Stimulated activated CD4-positive, alpha-beta T cell treated with anti-CD3 and anti-CD28 coated beads, Interleukin-2, amount 100 ng/mL, for 24 hours (primary cell): ENCODE measurements at regions not wholly inside any gene's neighbourhood (a gene's known extent, or its start where the extent isn't known, plus 50 kb on each side); places are given as distances from the start of the nearest gene placed in this dataset.
"Not testable (repeated sequence)": the region's sequence is repeated elsewhere in the genome, so short reads cannot be mapped to it uniquely, and the experiment has no call there.

Experiments
- DNase-seq, 2 donors: peaks; one replicate each; pipeline ENCODE4 v3.0.0-alpha.2; 2020

- DNase-seq: no peak
Observed at GRCh38 chr11:29231991-29232390, 784.8 kb downstream of the KCNA4 start.

GRCh38 chr11:29231586-29231985 is 785.2 kb downstream of the KCNA4 start:
- DNase-seq: no peak

GRCh38 chr11:29227811-29228210 is 789.0 kb downstream of the KCNA4 start:
- DNase-seq: no peak

GRCh38 chr11:29224739-29225384 is 792.0 kb downstream of the KCNA4 start:
- no peak for DNase-seq

- DNase-seq: not testable (repeated sequence)
Observed at GRCh38 chr11:29219531-29219930, 797.3 kb downstream of the KCNA4 start.

GRCh38 chr11:29217901-29218300 is 798.9 kb downstream of the KCNA4 start:
- DNase-seq: no peak

- no peak for DNase-seq
Observed at GRCh38 chr11:29214833-29215232, 802.0 kb downstream of the KCNA4 start.

GRCh38 chr11:29211202-29211601 is 805.6 kb downstream of the KCNA4 start:
- no peak for DNase-seq

GRCh38 chr11:29210426-29210825 is 806.4 kb downstream of the KCNA4 start:
- no peak for DNase-seq

GRCh38 chr11:29208117-29208516 is 808.7 kb downstream of the KCNA4 start:
- DNase-seq: no peak

- no peak for DNase-seq
Observed at GRCh38 chr11:29200791-29201562, 815.9 kb downstream of the KCNA4 start.

GRCh38 chr11:29190313-29190712 is 826.5 kb downstream of the KCNA4 start:
- no peak for DNase-seq

GRCh38 chr11:29187215-29187614 is 829.6 kb downstream of the KCNA4 start:
- DNase-seq: no peak

- no peak for DNase-seq
Observed at GRCh38 chr11:29184939-29185890, 831.6 kb downstream of the KCNA4 start.

- DNase-seq: no peak
Observed at GRCh38 chr11:29183301-29183700, 833.5 kb downstream of the KCNA4 start.

GRCh38 chr11:29173660-29174062 is 843.2 kb downstream of the KCNA4 start:
- DNase-seq: no peak

GRCh38 chr11:29171360-29171950 is 845.4 kb downstream of the KCNA4 start:
- DNase-seq: no peak

- DNase-seq: no peak
Observed at GRCh38 chr11:29166306-29166705, 850.5 kb downstream of the KCNA4 start.

GRCh38 chr11:29163231-29163630 is 853.6 kb downstream of the KCNA4 start:
- no peak for DNase-seq

- no peak for DNase-seq
Observed at GRCh38 chr11:29162491-29162890, 854.3 kb downstream of the KCNA4 start.

- DNase-seq: no peak
Observed at GRCh38 chr11:29161191-29161590, 855.6 kb downstream of the KCNA4 start.

- no peak for DNase-seq
Observed at GRCh38 chr11:29159552-29160465, 857.0 kb downstream of the KCNA4 start.
